GM23338 (cell line): ENCODE measurements at regions not wholly inside any gene's neighbourhood (a gene's known extent, or its start where the extent isn't known, plus 50 kb on each side); places are given as distances from the start of the nearest gene placed in this dataset.
"Not testable (repeated sequence)": the region's sequence is repeated elsewhere in the genome, so short reads cannot be mapped to it uniquely, and the experiment has no call there.

Source experiments
- CREB1 ChIP-seq: fragments of 250-450 bp; sonication (Bioruptor Pico); IDR thresholded peaks from 2 replicates; pipeline ENCODE4 v1.5.0; 2020; ENCODE audit warnings: low read depth, mild to moderate bottlenecking, moderate library complexity
- EZH2 ChIP-seq: fragments of 200-600 bp; sonication (generic); IDR thresholded peaks from one replicate; pipeline ENCODE4 v1.8.0; 2017; ENCODE audit warnings: antibody characterized with exemption, mild to moderate bottlenecking, low read depth; ENCODE audit not compliant: unreplicated experiment
- EZH2phosphoT487 ChIP-seq: fragments of 200-600 bp; sonication (generic); IDR thresholded peaks from one replicate; pipeline ENCODE4 v1.8.1; 2018; ENCODE audit warnings: antibody characterized with exemption; ENCODE audit not compliant: unreplicated experiment
- JUNB ChIP-seq: IDR thresholded peaks from one replicate; pipeline ENCODE4 v1.6.1; 2016; ENCODE audit warnings: antibody characterized with exemption; ENCODE audit not compliant: unreplicated experiment
- POLR2AphosphoS5 ChIP-seq: IDR thresholded peaks from 2 replicates; pipeline ENCODE4 v1.6.1; 2016; ENCODE audit warnings: antibody characterized with exemption, low read depth
- TF ChIP-seq, protein P1 (sequence below), 2 experiments: fragments of 200-600 bp in 1 of 2; sonication (generic) in 1 of 2; conservative IDR thresholded peaks; 2 replicates each; pipeline versions ENCODE4 v1.5.1 to v1.6.1; 2016 to 2017; ENCODE audit warnings: antibody characterized with exemption in 2 of 2, low read depth in 2 of 2, mild to moderate bottlenecking in 2 of 2, moderate library complexity in 1 of 2
- TF ChIP-seq, protein P2 (sequence below): IDR thresholded peaks from one replicate; pipeline ENCODE4 v1.6.1; 2018; ENCODE audit warnings: antibody characterized with exemption; ENCODE audit not compliant: unreplicated experiment

DNA sequence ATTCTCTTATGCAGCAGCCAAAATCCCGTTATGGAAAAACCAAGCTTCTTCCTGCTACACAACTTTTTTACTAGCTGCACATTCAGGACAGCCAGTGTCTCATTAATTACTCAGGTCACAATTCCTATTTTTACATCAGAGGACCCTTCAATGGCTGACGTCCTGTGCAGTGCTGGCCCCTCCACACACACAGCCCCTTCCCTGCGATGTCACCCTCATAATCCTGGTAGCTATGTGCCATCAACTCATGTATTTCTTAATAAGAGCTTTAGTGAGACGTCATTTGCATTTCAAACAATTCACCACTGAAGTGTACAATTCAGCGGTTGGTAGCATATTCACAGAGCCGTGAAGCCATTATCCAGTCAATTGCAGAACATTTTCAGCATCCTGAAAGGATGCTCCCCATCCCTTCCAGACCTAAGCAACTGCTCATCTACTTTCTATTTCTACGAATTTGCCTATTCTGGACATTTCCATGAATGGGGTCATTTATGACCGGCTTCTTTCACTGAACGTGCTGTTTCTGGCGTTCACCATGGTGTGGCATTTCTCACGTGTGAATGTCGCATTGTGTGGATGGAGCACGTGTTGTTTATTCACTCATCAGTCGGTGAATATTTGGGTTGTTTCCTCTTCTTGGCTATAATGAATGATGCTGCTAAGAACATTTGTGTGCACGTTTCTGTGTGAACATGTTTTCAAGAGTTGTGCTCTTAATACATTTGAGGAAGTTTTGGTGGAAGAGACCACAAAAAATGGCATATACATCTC, 126.0 kb downstream of the KCNJ12 start:
- TF ChIP-seq POLR2AphosphoS5; EZH2phosphoT487; CREB1 (CRISPR knock-in tag); JUNB; EZH2: not testable (repeated sequence)
- TF ChIP-seq, protein P1, sequence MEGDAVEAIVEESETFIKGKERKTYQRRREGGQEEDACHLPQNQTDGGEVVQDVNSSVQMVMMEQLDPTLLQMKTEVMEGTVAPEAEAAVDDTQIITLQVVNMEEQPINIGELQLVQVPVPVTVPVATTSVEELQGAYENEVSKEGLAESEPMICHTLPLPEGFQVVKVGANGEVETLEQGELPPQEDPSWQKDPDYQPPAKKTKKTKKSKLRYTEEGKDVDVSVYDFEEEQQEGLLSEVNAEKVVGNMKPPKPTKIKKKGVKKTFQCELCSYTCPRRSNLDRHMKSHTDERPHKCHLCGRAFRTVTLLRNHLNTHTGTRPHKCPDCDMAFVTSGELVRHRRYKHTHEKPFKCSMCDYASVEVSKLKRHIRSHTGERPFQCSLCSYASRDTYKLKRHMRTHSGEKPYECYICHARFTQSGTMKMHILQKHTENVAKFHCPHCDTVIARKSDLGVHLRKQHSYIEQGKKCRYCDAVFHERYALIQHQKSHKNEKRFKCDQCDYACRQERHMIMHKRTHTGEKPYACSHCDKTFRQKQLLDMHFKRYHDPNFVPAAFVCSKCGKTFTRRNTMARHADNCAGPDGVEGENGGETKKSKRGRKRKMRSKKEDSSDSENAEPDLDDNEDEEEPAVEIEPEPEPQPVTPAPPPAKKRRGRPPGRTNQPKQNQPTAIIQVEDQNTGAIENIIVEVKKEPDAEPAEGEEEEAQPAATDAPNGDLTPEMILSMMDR (conservative IDR thresholded peaks at IDR 0.05; ENCODE audit: low read depth in 2 of 2), result not testable (repeated sequence)
- TF ChIP-seq, protein P2, sequence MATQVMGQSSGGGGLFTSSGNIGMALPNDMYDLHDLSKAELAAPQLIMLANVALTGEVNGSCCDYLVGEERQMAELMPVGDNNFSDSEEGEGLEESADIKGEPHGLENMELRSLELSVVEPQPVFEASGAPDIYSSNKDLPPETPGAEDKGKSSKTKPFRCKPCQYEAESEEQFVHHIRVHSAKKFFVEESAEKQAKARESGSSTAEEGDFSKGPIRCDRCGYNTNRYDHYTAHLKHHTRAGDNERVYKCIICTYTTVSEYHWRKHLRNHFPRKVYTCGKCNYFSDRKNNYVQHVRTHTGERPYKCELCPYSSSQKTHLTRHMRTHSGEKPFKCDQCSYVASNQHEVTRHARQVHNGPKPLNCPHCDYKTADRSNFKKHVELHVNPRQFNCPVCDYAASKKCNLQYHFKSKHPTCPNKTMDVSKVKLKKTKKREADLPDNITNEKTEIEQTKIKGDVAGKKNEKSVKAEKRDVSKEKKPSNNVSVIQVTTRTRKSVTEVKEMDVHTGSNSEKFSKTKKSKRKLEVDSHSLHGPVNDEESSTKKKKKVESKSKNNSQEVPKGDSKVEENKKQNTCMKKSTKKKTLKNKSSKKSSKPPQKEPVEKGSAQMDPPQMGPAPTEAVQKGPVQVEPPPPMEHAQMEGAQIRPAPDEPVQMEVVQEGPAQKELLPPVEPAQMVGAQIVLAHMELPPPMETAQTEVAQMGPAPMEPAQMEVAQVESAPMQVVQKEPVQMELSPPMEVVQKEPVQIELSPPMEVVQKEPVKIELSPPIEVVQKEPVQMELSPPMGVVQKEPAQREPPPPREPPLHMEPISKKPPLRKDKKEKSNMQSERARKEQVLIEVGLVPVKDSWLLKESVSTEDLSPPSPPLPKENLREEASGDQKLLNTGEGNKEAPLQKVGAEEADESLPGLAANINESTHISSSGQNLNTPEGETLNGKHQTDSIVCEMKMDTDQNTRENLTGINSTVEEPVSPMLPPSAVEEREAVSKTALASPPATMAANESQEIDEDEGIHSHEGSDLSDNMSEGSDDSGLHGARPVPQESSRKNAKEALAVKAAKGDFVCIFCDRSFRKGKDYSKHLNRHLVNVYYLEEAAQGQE, result not testable (repeated sequence)
